BJ (cell line): ENCODE measurements at regions not wholly inside any gene's neighbourhood (a gene's known extent, or its start where the extent isn't known, plus 50 kb on each side); places are given as distances from the start of the nearest gene placed in this dataset.

Source experiments
- CTCF ChIA-PET: fragments of 350-600 bp; formaldehyde crosslinking; extraction: SDS; loops from one replicate; lab custom pipeline; 2021; ENCODE audit warnings: antibody characterized with exemption, inconsistent platforms; lab: Yijun Ruan, JAX
- POLR2A ChIA-PET: fragments of 300-600 bp; sonication (Branson Sonifier 250); formaldehyde crosslinking; extraction: SDS; loops from one replicate; lab custom pipeline; 2021; ENCODE audit warnings: antibody characterized with exemption; lab: Charles Lee
- DNase-seq: peaks from one replicate; pipeline ENCODE4 v3.0.0-alpha.2; 2011; ENCODE audit warnings: low read depth
- H3K27me3 ChIP-seq: 2 replicates; pipeline ENCODE4 v1.6.0; 2011; ENCODE audit warnings: low read length; ENCODE audit not compliant: control insufficient read depth, insufficient read depth
- H3K36me3 ChIP-seq: 2 replicates; pipeline ENCODE4 v1.5.1; 2011; ENCODE audit warnings: low read length; ENCODE audit not compliant: control insufficient read depth, insufficient read depth
- H3K4me3 ChIP-seq: 2 replicates; pipeline ENCODE4 v1.5.1; 2011; ENCODE audit warnings: low read depth, mild to moderate bottlenecking, control low read depth, low read length
- CTCF ChIP-seq: IDR thresholded peaks from 2 replicates; pipeline ENCODE4 v1.5.1; 2011; ENCODE audit warnings: low read depth, mild to moderate bottlenecking, control low read depth, inconsistent platforms, low read length, moderate library complexity; ENCODE audit not compliant: insufficient read depth

DNA sequence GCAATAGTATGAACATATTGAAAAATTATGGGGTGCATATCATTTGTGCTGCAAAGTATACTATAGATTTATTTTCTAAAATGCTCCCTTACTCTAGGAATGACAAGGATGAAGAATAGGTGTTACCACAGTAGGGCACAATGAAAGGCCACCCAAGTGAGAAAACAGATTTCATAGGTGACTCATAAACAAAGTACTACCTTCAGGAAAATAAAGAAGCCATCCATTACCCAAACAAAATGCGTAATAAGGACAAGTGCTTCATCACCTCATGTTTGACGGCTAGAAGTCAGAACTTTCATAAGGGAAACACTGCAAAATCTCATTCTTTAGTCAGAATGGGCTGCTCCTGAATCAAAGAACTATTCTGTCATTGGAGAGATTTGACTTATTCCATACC is 116.6 kb downstream of the MFSD1 start:
- CTCF ChIA-PET, result interaction anchor here (0.6 to 4.2 kb wide), 10 partner anchors 21 to 346 kb away, joined by 3 to 67 read pairs (median 4); no protein-coding TSS in a partner anchor
- H3K36me3 ChIP-seq, result no peaks in the 10 kb centered on the region
- no peak overlapping the region for H3K4me3 ChIP-seq
- H3K27me3 ChIP-seq, result no peaks in the 10 kb centered on the region
- no peak for DNase-seq
- POLR2A ChIA-PET, result no interaction called here
- no peak for TF ChIP-seq CTCF

- no peaks in the 10 kb centered on the region for H3K36me3 ChIP-seq
Observed at GRCh38 chr3:158920371-158920770, 118.5 kb downstream of the MFSD1 start.

GRCh38 chr3:158925021-158925420 is 123.2 kb downstream of the MFSD1 start:
- DNase-seq, result no peak
- H3K4me3 ChIP-seq, result no peak overlapping the region
- no peaks in the 10 kb centered on the region for H3K36me3 ChIP-seq
- ChIA-PET CTCF (interaction anchor here (1.4 to 2.0 kb wide), 2 partner anchors 328 to 335 kb away, joined by 4 to 8 read pairs; no protein-coding TSS in a partner anchor), POLR2A (no interaction called here)
- TF ChIP-seq CTCF, result no peak
- no peaks in the 10 kb centered on the region for H3K27me3 ChIP-seq

More at GRCh38 chr3:158920371-158920770, 118.5 kb downstream of the MFSD1 start:
- H3K27me3 ChIP-seq, result no peaks in the 10 kb centered on the region
- H3K4me3 ChIP-seq, result no peak overlapping the region
- TF ChIP-seq CTCF, result no peak
- CTCF ChIA-PET, result interaction anchor here (1.5 kb wide), 1 partner anchor 332 kb away, joined by 4 read pairs; no protein-coding TSS in a partner anchor
- POLR2A ChIA-PET, result no interaction called here
- no peak for DNase-seq

DNA sequence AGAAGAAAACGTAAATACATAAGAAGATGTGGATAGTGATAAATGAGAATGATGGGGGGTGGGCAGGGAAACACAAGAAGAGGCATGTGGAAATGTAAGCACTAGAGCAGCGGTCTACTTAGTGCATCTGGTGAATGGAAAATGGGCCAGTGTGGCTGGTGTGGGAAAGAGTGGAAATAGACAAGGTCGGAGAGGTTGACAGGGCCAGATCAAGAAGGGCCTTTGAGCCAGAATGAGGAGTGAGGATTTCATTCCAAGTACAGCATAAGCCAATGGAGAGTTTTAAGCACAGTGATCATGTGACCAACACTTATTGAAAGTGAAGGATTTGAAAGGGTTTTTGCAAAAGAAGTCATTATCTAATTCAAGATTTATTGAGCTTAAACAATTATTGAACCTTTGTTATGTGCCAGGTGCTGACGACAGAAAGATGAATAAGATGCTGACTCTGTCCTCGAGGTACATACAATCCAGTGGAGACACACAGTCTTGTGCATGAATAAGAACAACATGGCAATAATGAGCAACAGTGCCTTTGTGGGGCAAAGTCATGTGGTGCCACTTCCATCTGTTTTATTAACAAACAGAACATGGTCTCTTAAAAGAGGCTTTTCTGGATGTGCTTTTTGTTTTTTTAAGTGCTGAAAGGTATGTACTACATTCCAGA is 124.1 kb downstream of the MFSD1 start:
- Histone ChIP-seq H3K36me3 (no peaks in the 10 kb centered on the region), H3K4me3 (no peak overlapping the region), H3K27me3 (no peaks in the 10 kb centered on the region)
- POLR2A ChIA-PET, result no interaction called here
- no peak for DNase-seq
- no peak for TF ChIP-seq CTCF
- CTCF ChIA-PET, result interaction anchor here (2.0 kb wide), 1 partner anchor 327 kb away, joined by 8 read pairs; no protein-coding TSS in a partner anchor

- Histone ChIP-seq H3K27me3 (no peaks in the 10 kb centered on the region; the same call in 1 of the 2 replicates), H3K36me3 (no peaks in the 10 kb centered on the region), H3K4me3 (no peak overlapping the region)
- POLR2A ChIA-PET, result no interaction called here
- DNase-seq, result no peak
- CTCF ChIA-PET, result interaction anchor here (0.9 kb wide), 1 partner anchor 317 kb away, joined by 3 read pairs; no protein-coding TSS in a partner anchor
- TF ChIP-seq CTCF, result no peak
Observed at GRCh38 chr3:158935846-158936245, 134.0 kb downstream of the MFSD1 start.
